GM12878 (cell line): ENCODE measurements at regions not wholly inside any gene's neighbourhood (a gene's known extent, or its start where the extent isn't known, plus 50 kb on each side); places are given as distances from the start of the nearest gene placed in this dataset.

Experiments used
- BHLHE40 ChIP-seq, 2 experiments: fragments of 450-650 bp in 1 of 2; IDR thresholded peaks; 2 replicates each; pipeline ENCODE4 v1.6.1; 2011 to 2017; ENCODE audit warnings: low read depth in 2 of 2, borderline replicate concordance in 1 of 2, improper control_type of control experiment in 1 of 2, low read length in 1 of 2, mild to moderate bottlenecking in 1 of 2
- CHD2 ChIP-seq: IDR thresholded peaks from 2 replicates; pipeline ENCODE4 v1.6.1; 2011; ENCODE audit warnings: low read depth, low read length, improper control_type of control experiment, borderline replicate concordance
- CTCF ChIP-seq, 3 experiments: IDR thresholded peaks in 2 of 3; conservative IDR thresholded peaks in 1 of 3; 2 replicates each; pipeline ENCODE4 v1.5.1; 2011; ENCODE audit warnings: low read depth in 3 of 3, low read length in 3 of 3, mild to moderate bottlenecking in 3 of 3, control low read depth in 2 of 3, moderate library complexity in 2 of 3, inconsistent platforms in 1 of 3, mixed read lengths in 1 of 3; ENCODE audit not compliant: control insufficient read depth in 2 of 3, insufficient read depth in 1 of 3; ENCODE audit errors: extremely low read depth in 1 of 3
- ESRRA ChIP-seq: IDR thresholded peaks from 2 replicates; pipeline ENCODE4 v1.6.1; 2012; ENCODE audit warnings: mild to moderate bottlenecking, low read length, improper control_type of control experiment
- MAX ChIP-seq: IDR thresholded peaks from 2 replicates; pipeline ENCODE4 v1.6.1; 2012; ENCODE audit warnings: low read depth, low read length, improper control_type of control experiment
- MEF2B ChIP-seq: fragments of 450-650 bp; IDR thresholded peaks from 2 replicates; pipeline ENCODE4 v1.6.1; 2018; ENCODE audit warnings: mild to moderate bottlenecking, moderate library complexity; ENCODE audit not compliant: partially characterized antibody, poor library complexity, severe bottlenecking
- MTA2 ChIP-seq: fragments of 450-650 bp; IDR thresholded peaks from 2 replicates; pipeline ENCODE4 v1.6.1; 2016; ENCODE audit warnings: low read depth, mild to moderate bottlenecking, moderate library complexity
- NFIC ChIP-seq: IDR thresholded peaks from 2 replicates; pipeline ENCODE4 v1.6.1; 2012; ENCODE audit warnings: low read depth, mild to moderate bottlenecking, inconsistent platforms, low read length, moderate library complexity
- POLR2A ChIP-seq: IDR thresholded peaks from 2 replicates; pipeline ENCODE4 v1.6.1; 2011; ENCODE audit warnings: low read depth, mild to moderate bottlenecking, low read length
- SMAD1 ChIP-seq: fragments of 450-650 bp; IDR thresholded peaks from 2 replicates; pipeline ENCODE4 v1.6.1; 2018; ENCODE audit warnings: mild to moderate bottlenecking, low read depth; ENCODE audit not compliant: partially characterized antibody
- TF ChIP-seq, protein P1 (sequence below): fragments of 150-350 bp; IDR thresholded peaks from 2 replicates; pipeline ENCODE4 v1.6.1; 2014; ENCODE audit warnings: mild to moderate bottlenecking, low read depth, low read length
- TF ChIP-seq, protein P2 (sequence below): fragments of 450-650 bp; IDR thresholded peaks from 2 replicates; pipeline ENCODE4 v1.6.1; 2018; ENCODE audit warnings: mild to moderate bottlenecking, low read depth, moderate library complexity; ENCODE audit not compliant: partially characterized antibody

DNA sequence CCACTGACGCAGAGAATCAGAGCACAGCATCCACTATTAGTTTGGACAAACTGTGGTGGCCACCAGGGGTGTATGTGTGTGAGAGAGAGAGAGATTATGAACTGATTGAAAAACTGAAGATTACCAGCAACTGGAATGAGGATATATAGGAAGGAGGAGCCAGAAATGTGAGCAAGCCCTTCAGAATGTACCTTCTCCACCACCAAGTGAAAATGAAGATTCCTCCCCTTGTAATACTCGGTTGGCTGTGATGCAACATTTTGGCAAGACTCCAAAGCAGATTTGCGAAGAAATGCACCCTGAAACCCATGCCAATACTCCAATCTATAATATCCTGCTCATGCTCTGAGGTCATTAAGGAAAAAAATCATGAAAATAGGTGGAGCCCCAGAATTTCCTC is 121.2 kb upstream of the SLC35G4 start:
- TF ChIP-seq ESRRA (no peak), SMAD1 (no peak), MAX (no peak), MTA2 (no peak), CTCF (IDR thresholded peaks at IDR 0.05 in 2 of 3, conservative IDR thresholded peaks at IDR 0.05 in 1 of 3; ENCODE audit: control insufficient read depth in 2 of 3, extremely low read depth in 1 of 3, insufficient read depth in 1 of 3, low read depth in 3 of 3, low read length in 3 of 3) (no peak), NFIC (no peak), MEF2B (no peak), BHLHE40 (IDR thresholded peaks at IDR 0.05; ENCODE audit: borderline replicate concordance in 1 of 2, low read depth in 2 of 2, low read length in 1 of 2) (no peak), POLR2A (no peak), CHD2 (no peak)
- TF ChIP-seq, protein P1, sequence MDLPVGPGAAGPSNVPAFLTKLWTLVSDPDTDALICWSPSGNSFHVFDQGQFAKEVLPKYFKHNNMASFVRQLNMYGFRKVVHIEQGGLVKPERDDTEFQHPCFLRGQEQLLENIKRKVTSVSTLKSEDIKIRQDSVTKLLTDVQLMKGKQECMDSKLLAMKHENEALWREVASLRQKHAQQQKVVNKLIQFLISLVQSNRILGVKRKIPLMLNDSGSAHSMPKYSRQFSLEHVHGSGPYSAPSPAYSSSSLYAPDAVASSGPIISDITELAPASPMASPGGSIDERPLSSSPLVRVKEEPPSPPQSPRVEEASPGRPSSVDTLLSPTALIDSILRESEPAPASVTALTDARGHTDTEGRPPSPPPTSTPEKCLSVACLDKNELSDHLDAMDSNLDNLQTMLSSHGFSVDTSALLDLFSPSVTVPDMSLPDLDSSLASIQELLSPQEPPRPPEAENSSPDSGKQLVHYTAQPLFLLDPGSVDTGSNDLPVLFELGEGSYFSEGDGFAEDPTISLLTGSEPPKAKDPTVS, result no peak
- TF ChIP-seq, protein P2, sequence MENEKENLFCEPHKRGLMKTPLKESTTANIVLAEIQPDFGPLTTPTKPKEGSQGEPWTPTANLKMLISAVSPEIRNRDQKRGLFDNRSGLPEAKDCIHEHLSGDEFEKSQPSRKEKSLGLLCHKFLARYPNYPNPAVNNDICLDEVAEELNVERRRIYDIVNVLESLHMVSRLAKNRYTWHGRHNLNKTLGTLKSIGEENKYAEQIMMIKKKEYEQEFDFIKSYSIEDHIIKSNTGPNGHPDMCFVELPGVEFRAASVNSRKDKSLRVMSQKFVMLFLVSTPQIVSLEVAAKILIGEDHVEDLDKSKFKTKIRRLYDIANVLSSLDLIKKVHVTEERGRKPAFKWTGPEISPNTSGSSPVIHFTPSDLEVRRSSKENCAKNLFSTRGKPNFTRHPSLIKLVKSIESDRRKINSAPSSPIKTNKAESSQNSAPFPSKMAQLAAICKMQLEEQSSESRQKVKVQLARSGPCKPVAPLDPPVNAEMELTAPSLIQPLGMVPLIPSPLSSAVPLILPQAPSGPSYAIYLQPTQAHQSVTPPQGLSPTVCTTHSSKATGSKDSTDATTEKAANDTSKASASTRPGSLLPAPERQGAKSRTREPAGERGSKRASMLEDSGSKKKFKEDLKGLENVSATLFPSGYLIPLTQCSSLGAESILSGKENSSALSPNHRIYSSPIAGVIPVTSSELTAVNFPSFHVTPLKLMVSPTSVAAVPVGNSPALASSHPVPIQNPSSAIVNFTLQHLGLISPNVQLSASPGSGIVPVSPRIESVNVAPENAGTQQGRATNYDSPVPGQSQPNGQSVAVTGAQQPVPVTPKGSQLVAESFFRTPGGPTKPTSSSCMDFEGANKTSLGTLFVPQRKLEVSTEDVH, result no peak
